RWPE2 (cell line): ENCODE measurements at regions not wholly inside any gene's neighbourhood (a gene's known extent, or its start where the extent isn't known, plus 50 kb on each side); places are given as distances from the start of the nearest gene placed in this dataset.

Source experiments
- ATAC-seq: fragments of 200-7000 bp; cut with Tn5 transposase; 3 replicates; pipeline ENCODE4 v1.9.1; 2021; ENCODE audit warnings: low read depth
- DNase-seq: peaks from one replicate; pipeline ENCODE4 v3.0.0-alpha.2; 2020; ENCODE audit warnings: low spot score
- H3K27ac ChIP-seq: fragments of 450-650 bp; 2 replicates; pipeline ENCODE4 v1.5.1; 2017; ENCODE audit warnings: mild to moderate bottlenecking; ENCODE audit not compliant: poor library complexity, severe bottlenecking
- H3K27me3 ChIP-seq: fragments of 250-450 bp; sonication (Bioruptor Pico); 2 replicates; pipeline ENCODE4 v1.5.1; 2021; ENCODE audit warnings: mild to moderate bottlenecking, moderate library complexity; ENCODE audit not compliant: insufficient read depth, poor library complexity, severe bottlenecking
- H3K36me3 ChIP-seq: fragments of 250-450 bp; sonication (Bioruptor Pico); 2 replicates; pipeline ENCODE4 v1.5.1; 2020; ENCODE audit warnings: low read depth, mild to moderate bottlenecking, moderate library complexity
- H3K4me1 ChIP-seq: fragments of 250-450 bp; sonication (Bioruptor Pico); 2 replicates; pipeline ENCODE4 v1.5.1; 2021; ENCODE audit warnings: mild to moderate bottlenecking, moderate library complexity; ENCODE audit not compliant: insufficient read depth, poor library complexity, severe bottlenecking
- H3K4me3 ChIP-seq: fragments of 250-450 bp; sonication (Bioruptor Pico); 2 replicates; pipeline ENCODE4 v1.5.1; 2021; ENCODE audit warnings: mild to moderate bottlenecking, moderate library complexity; ENCODE audit not compliant: severe bottlenecking
- H3K9me3 ChIP-seq: fragments of 250-450 bp; sonication (Bioruptor Pico); 2 replicates; pipeline ENCODE4 v1.5.1; 2021; ENCODE audit warnings: mild to moderate bottlenecking, moderate library complexity; ENCODE audit not compliant: severe bottlenecking
- CTCF ChIP-seq: fragments of 450-650 bp; IDR thresholded peaks from one replicate; pipeline ENCODE4 v1.5.1; 2017; ENCODE audit warnings: mild to moderate bottlenecking, moderate library complexity; ENCODE audit not compliant: poor library complexity, severe bottlenecking

- H3K4me3 ChIP-seq, result no peak overlapping the region
- peaks cover 9% of the 10 kb centered on the region for H3K4me1 ChIP-seq
- H3K27ac ChIP-seq, result peak overlapping the region; percentile 31
- no peaks in the 10 kb centered on the region for H3K36me3 ChIP-seq
- no peak for TF ChIP-seq CTCF
- DNase-seq (no peak), ATAC-seq (no peak)
- H3K9me3 ChIP-seq, result no peaks in the 10 kb centered on the region
- no peaks in the 10 kb centered on the region for H3K27me3 ChIP-seq
Observed at GRCh38 chr6:11920566-11920965, 91.5 kb upstream of the HIVEP1 start.

GRCh38 chr6:11919771-11920440 lies 92.2 kb upstream of the HIVEP1 start:
- TF ChIP-seq CTCF, result no peak
- no peak for DNase-seq

GRCh38 chr6:11918739-11919605 lies 93.1 kb upstream of the HIVEP1 start:
- Histone ChIP-seq H3K9me3 (no peaks in the 10 kb centered on the region), H3K4me1 (peaks cover 9% of the 10 kb centered on the region), H3K27me3 (no peaks in the 10 kb centered on the region), H3K36me3 (no peaks in the 10 kb centered on the region), H3K4me3 (no peak overlapping the region), H3K27ac (no peak overlapping the region)
- no peak for DNase-seq
- no peak for TF ChIP-seq CTCF
- no peak for ATAC-seq

More at GRCh38 chr6:11919771-11920440, 92.2 kb upstream of the HIVEP1 start:
- H3K27me3 ChIP-seq, result no peaks in the 10 kb centered on the region
- no peak overlapping the region for H3K27ac ChIP-seq
- no peaks in the 10 kb centered on the region for H3K9me3 ChIP-seq
- no peak overlapping the region for H3K4me3 ChIP-seq
- no peak for ATAC-seq
- no peaks in the 10 kb centered on the region for H3K36me3 ChIP-seq
- H3K4me1 ChIP-seq, result peaks cover 9% of the 10 kb centered on the region

GRCh38 chr6:11917951-11918738 lies 94.0 kb upstream of the HIVEP1 start:
- Histone ChIP-seq H3K27me3 (no peaks in the 10 kb centered on the region), H3K9me3 (no peaks in the 10 kb centered on the region), H3K36me3 (no peaks in the 10 kb centered on the region), H3K4me1 (peaks cover 9% of the 10 kb centered on the region), H3K27ac (no peak overlapping the region), H3K4me3 (no peak overlapping the region)
- no peak for TF ChIP-seq CTCF
- ATAC-seq (no peak), DNase-seq (no peak)
